GM18519 (cell line): ENCODE measurements at regions not wholly inside any gene's neighbourhood (a gene's known extent, or its start where the extent isn't known, plus 50 kb on each side); places are given as distances from the start of the nearest gene placed in this dataset.

Source experiments
- ATAC-seq: cut with Tn5 transposase; IDR thresholded peaks from one replicate; pipeline ENCODE4 v1.9.1; 2021; ENCODE audit warnings: mild to moderate bottlenecking, moderate library complexity; ENCODE audit not compliant: unreplicated experiment, low FRiP score

- ATAC-seq = no peak
These were observed 152.7 kb upstream of the SOX11 start for GRCh38 chr2:5539282-5540165.

GRCh38 chr2:5540856-5541255, 151.3 kb upstream of the SOX11 start:
- ATAC-seq = no peak

- no peak for ATAC-seq
These were observed 147.9 kb upstream of the SOX11 start for GRCh38 chr2:5544205-5544786.

- no peak for ATAC-seq
These were observed 146.0 kb upstream of the SOX11 start for GRCh38 chr2:5546181-5546580.

GRCh38 chr2:5548991-5549715, 143.0 kb upstream of the SOX11 start:
- no peak for ATAC-seq

GRCh38 chr2:5549771-5550170, 142.4 kb upstream of the SOX11 start:
- ATAC-seq = no peak

- ATAC-seq = no peak
These were observed 136.5 kb upstream of the SOX11 start for GRCh38 chr2:5555636-5556035.

- no peak for ATAC-seq
These were observed 131.2 kb upstream of the SOX11 start for GRCh38 chr2:5561006-5561405.

- ATAC-seq = no peak
These were observed 129.8 kb upstream of the SOX11 start for GRCh38 chr2:5562426-5562825.

GRCh38 chr2:5562865-5563264, 129.3 kb upstream of the SOX11 start:
- ATAC-seq = no peak

- no peak for ATAC-seq
These were observed 128.8 kb upstream of the SOX11 start for GRCh38 chr2:5563411-5563810.

GRCh38 chr2:5569256-5569655, 122.9 kb upstream of the SOX11 start:
- no peak for ATAC-seq

- ATAC-seq = no peak
These were observed 116.2 kb upstream of the SOX11 start for GRCh38 chr2:5576015-5576414.

GRCh38 chr2:5587766-5588165, 104.4 kb upstream of the SOX11 start:
- ATAC-seq = no peak

GRCh38 chr2:5588601-5589000, 103.6 kb upstream of the SOX11 start:
- ATAC-seq = no peak

- no peak for ATAC-seq
These were observed 103.0 kb upstream of the SOX11 start for GRCh38 chr2:5589183-5589582.

GRCh38 chr2:5590886-5591285, 101.3 kb upstream of the SOX11 start:
- ATAC-seq = no peak

- ATAC-seq = no peak
These were observed 99.3 kb upstream of the SOX11 start for GRCh38 chr2:5592916-5593315.

- ATAC-seq = no peak
These were observed 97.9 kb upstream of the SOX11 start for GRCh38 chr2:5594249-5594695.

GRCh38 chr2:5596868-5597267, 95.3 kb upstream of the SOX11 start:
- no peak for ATAC-seq

- no peak for ATAC-seq
These were observed 94.0 kb upstream of the SOX11 start for GRCh38 chr2:5598156-5598555.
